ENCODE measurements at regions not wholly inside any gene's neighbourhood (a gene's known extent, or its start where the extent isn't known, plus 50 kb on each side); places are given as distances from the start of the nearest gene placed in this dataset.

DNA sequence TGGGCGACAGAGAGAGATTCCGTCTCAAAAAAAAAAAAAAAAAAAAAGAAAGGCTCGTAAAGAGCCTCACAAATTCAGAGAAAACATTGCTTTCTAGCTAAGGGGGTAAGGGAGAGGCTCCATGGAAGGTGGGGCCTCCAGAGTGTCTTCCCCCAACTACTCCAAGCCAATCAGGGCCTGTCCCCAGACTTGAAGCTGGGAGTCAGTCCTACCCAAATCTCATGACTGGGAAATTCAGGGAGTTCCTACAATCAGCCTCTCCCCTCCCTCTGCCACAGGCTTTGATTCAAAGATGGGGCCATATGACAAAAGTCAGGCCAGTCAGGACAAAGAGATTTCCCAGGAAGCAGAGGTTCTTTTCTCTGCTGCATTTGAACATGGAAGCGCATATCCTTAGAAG is 63.0 kb upstream of the NUP160 start:
- DNase-seq (ENCODE audit: low read depth), result no peak
- no peak overlapping the region for H3K4me3 ChIP-seq (ENCODE audit: control insufficient read depth, low read depth, low read length)
- TF ChIP-seq, protein P1, sequence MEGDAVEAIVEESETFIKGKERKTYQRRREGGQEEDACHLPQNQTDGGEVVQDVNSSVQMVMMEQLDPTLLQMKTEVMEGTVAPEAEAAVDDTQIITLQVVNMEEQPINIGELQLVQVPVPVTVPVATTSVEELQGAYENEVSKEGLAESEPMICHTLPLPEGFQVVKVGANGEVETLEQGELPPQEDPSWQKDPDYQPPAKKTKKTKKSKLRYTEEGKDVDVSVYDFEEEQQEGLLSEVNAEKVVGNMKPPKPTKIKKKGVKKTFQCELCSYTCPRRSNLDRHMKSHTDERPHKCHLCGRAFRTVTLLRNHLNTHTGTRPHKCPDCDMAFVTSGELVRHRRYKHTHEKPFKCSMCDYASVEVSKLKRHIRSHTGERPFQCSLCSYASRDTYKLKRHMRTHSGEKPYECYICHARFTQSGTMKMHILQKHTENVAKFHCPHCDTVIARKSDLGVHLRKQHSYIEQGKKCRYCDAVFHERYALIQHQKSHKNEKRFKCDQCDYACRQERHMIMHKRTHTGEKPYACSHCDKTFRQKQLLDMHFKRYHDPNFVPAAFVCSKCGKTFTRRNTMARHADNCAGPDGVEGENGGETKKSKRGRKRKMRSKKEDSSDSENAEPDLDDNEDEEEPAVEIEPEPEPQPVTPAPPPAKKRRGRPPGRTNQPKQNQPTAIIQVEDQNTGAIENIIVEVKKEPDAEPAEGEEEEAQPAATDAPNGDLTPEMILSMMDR (IDR thresholded peaks at IDR 0.05; ENCODE audit: control insufficient read depth, insufficient read depth, low read depth, low read length, missing control alignments), result no peak

DNA sequence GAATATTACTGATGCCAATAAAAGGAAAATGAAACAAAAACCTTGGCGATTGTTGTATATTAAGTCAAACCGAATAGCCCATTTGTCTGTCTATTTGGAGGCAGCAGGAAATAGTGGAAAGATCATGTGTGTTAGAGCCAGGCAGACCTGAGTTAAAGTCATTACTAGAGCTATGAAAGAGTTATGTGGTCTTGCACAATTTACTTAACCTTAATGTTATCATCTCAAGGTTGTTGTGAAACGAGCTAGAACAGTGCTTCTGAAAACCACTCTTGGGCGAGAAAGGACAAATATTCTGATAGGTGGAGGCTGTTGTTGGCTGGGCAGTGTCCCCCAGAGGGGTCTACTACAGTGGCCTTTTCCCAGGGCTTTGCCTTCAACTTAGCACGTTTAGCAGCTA is 60.0 kb upstream of the NUP160 start:
- TF ChIP-seq, protein P1 (IDR thresholded peaks at IDR 0.05; ENCODE audit: control insufficient read depth, insufficient read depth, low read depth, low read length, missing control alignments), result no peak
- no peak overlapping the region for H3K4me3 ChIP-seq (ENCODE audit: control insufficient read depth, low read depth, low read length)
- DNase-seq (ENCODE audit: low read depth), result no peak

GRCh38 chr11:47907499-47907898 is 59.3 kb upstream of the NUP160 start:
- H3K4me3 ChIP-seq (ENCODE audit: control insufficient read depth, low read depth, low read length), result no peak overlapping the region
- TF ChIP-seq, protein P1 (IDR thresholded peaks at IDR 0.05; ENCODE audit: control insufficient read depth, insufficient read depth, low read depth, low read length, missing control alignments), result no peak
- peak; percentile 84 for DNase-seq (ENCODE audit: low read depth)

- no peak for DNase-seq (ENCODE audit: low read depth)
- H3K4me3 ChIP-seq (ENCODE audit: control insufficient read depth, low read depth, low read length), result no peak overlapping the region
- TF ChIP-seq, protein P1 (IDR thresholded peaks at IDR 0.05; ENCODE audit: control insufficient read depth, insufficient read depth, low read depth, low read length, missing control alignments), result no peak
Measured at GRCh38 chr11:47906066-47906465, 57.9 kb upstream of the NUP160 start.

DNA sequence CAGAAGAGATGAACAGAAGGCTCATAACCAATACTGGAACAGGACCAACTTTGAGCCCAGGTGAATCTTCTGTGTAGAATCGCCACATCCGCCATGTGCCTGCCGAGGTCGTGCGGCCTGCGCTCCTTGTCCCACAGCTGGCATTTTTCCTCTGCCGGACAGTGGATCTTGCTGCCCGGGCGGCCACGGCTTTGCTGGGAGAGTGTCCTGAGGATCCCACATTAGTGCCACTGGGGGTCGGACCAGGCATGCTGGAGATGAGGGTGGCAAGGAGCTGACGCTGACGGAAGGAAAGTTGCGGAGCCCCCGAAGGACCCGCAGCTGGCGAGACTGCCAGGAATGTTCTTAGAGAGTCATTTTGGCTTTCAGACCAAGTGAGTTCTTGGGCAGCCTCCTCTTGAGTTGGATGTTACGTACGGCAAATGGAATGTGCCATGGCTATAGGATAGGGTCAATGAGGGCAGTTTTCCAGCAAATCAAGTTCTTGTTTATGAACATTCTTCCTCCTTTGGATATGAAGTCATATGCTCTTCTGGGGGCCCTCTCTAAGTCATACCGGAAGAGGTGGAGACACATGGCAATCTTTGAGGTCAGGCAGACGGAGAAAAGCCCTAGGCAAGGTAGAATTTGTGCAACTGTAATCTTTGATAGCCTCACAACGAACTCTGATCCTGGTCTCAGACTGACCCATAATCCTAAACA is 57.4 kb upstream of the NUP160 start:
- DNase-seq (ENCODE audit: low read depth), result no peak
- no peak overlapping the region for H3K4me3 ChIP-seq (ENCODE audit: control insufficient read depth, low read depth, low read length)
- TF ChIP-seq, protein P1 (IDR thresholded peaks at IDR 0.05; ENCODE audit: control insufficient read depth, insufficient read depth, low read depth, low read length, missing control alignments), result no peak

GRCh38 chr11:47904808-47905207 is 56.7 kb upstream of the NUP160 start:
- H3K4me3 ChIP-seq (ENCODE audit: control insufficient read depth, low read depth, low read length), result no peak overlapping the region
- TF ChIP-seq, protein P1 (IDR thresholded peaks at IDR 0.05; ENCODE audit: control insufficient read depth, insufficient read depth, low read depth, low read length, missing control alignments), result no peak
- DNase-seq (ENCODE audit: low read depth), result no peak

Measured in AG09309 (cell line).